Vagina (tissue), 2 donors: ENCODE measurements at regions not wholly inside any gene's neighbourhood (a gene's known extent, or its start where the extent isn't known, plus 50 kb on each side); places are given as distances from the start of the nearest gene placed in this dataset.
A peak's percentile ranks its signal among the peaks of the same experiment; 100 is the strongest.

Experiments
- DNase-seq, 2 donors: peaks; one replicate each; pipeline ENCODE4 v3.0.0-alpha.2; 2017; ENCODE audit errors: extremely low spot score in 2 of 2
- H3K27ac ChIP-seq: fragments of 200-600 bp; sonication (generic); one replicate; pipeline ENCODE4 v1.5.1; 2019
- H3K27me3 ChIP-seq: fragments of 200-600 bp; sonication (generic); one replicate; pipeline ENCODE4 v1.5.1; 2019
- H3K36me3 ChIP-seq, 2 donors: fragments of 200-600 bp; sonication (generic); one replicate each; pipeline ENCODE4 v1.5.1; 2017 to 2019
- H3K4me1 ChIP-seq: fragments of 200-600 bp; sonication (generic); one replicate; pipeline ENCODE4 v1.5.1; 2019
- H3K4me3 ChIP-seq, 2 donors: fragments of 200-600 bp; sonication (generic); 1 replicate in 1 of 2; 2 replicates in 1 of 2; pipeline ENCODE4 v1.5.1; 2016 to 2019
- H3K9me3 ChIP-seq: fragments of 200-600 bp; sonication (generic); one replicate; pipeline ENCODE4 v1.5.1; 2019
- CTCF ChIP-seq, 3 experiments: fragments of 450-650 bp in 2 of 3; fragments of 200-600 bp in 1 of 3; sonication (generic) in 1 of 3; IDR thresholded peaks; one replicate each; pipeline ENCODE4 v1.5.1; 2017 to 2019; ENCODE audit warnings: antibody characterized with exemption in 3 of 3, mild to moderate bottlenecking in 2 of 3, moderate library complexity in 2 of 3
- POLR2A ChIP-seq, 2 donors: fragments of 450-650 bp; IDR thresholded peaks; one replicate each; pipeline ENCODE4 v1.6.1; 2017; ENCODE audit warnings: antibody characterized with exemption in 2 of 2, mild to moderate bottlenecking in 2 of 2, moderate library complexity in 2 of 2
- POLR2AphosphoS5 ChIP-seq, 2 donors: sonication (generic); formaldehyde crosslinking; IDR thresholded peaks; one replicate each; pipeline ENCODE4 v1.9.0; 2017; ENCODE audit warnings: antibody characterized with exemption in 2 of 2, mild to moderate bottlenecking in 2 of 2, low read depth in 1 of 2; ENCODE audit not compliant: insufficient read depth in 1 of 2
- intact Hi-C: fragments of 100-400 bp; cut with DNase I; formaldehyde crosslinking; loops from one replicate; pipeline ENCODE4 v1.15.1; 2023

- no peaks in the 10 kb centered on the region for H3K27me3 ChIP-seq
- no peak overlapping the region for H3K27ac ChIP-seq
- H3K9me3 ChIP-seq, result no peaks in the 10 kb centered on the region
- H3K4me3 ChIP-seq, result no peak overlapping the region
- no peak for DNase-seq
- H3K4me1 ChIP-seq, result peaks cover 21% of the 10 kb centered on the region
- intact Hi-C loops, result no loop called here
- no peaks in the 10 kb centered on the region for H3K36me3 ChIP-seq
- no peak for TF ChIP-seq POLR2AphosphoS5 (IDR thresholded peaks at IDR 0.05; ENCODE audit: insufficient read depth in 1 of 2, low read depth in 1 of 2)
- no peak for TF ChIP-seq POLR2A (IDR thresholded peaks at IDR 0.05)
- no peak for TF ChIP-seq CTCF (IDR thresholded peaks at IDR 0.05)
Measured at GRCh38 chr5:68373050-68373449, 157.5 kb downstream of the PIK3R1 start.

- no peaks in the 10 kb centered on the region for H3K36me3 ChIP-seq
Measured at GRCh38 chr5:68374796-68375518, 159.4 kb downstream of the PIK3R1 start.

GRCh38 chr5:68375540-68375939 lies 160.0 kb downstream of the PIK3R1 start:
- DNase-seq, result no peak
- H3K27me3 ChIP-seq, result no peaks in the 10 kb centered on the region
- no peaks in the 10 kb centered on the region for H3K9me3 ChIP-seq
- no peak for TF ChIP-seq CTCF (IDR thresholded peaks at IDR 0.05)
- TF ChIP-seq POLR2AphosphoS5 (IDR thresholded peaks at IDR 0.05; ENCODE audit: insufficient read depth in 1 of 2, low read depth in 1 of 2), result no peak
- no peak for TF ChIP-seq POLR2A (IDR thresholded peaks at IDR 0.05)
- peaks cover 45% of the 10 kb centered on the region for H3K4me1 ChIP-seq
- H3K4me3 ChIP-seq, result no peak overlapping the region
- no peak overlapping the region for H3K27ac ChIP-seq
- intact Hi-C loops, result no loop called here
- no peaks in the 10 kb centered on the region for H3K36me3 ChIP-seq

More at GRCh38 chr5:68374796-68375518, 159.4 kb downstream of the PIK3R1 start:
- Histone ChIP-seq H3K9me3 (no peaks in the 10 kb centered on the region), H3K27me3 (no peaks in the 10 kb centered on the region), H3K4me3 (no peak overlapping the region), H3K27ac (no peak overlapping the region), H3K4me1 (peaks cover 39% of the 10 kb centered on the region)
- intact Hi-C loops, result no loop called here
- no peak for DNase-seq
- TF ChIP-seq POLR2AphosphoS5 (IDR thresholded peaks at IDR 0.05; ENCODE audit: insufficient read depth in 1 of 2, low read depth in 1 of 2), result no peak

- intact Hi-C loops, result no loop called here
- Histone ChIP-seq H3K27ac (no peak overlapping the region), H3K27me3 (no peaks in the 10 kb centered on the region), H3K4me3 (no peak overlapping the region), H3K36me3 (no peaks in the 10 kb centered on the region), H3K9me3 (no peaks in the 10 kb centered on the region), H3K4me1 (peaks cover 59% of the 10 kb centered on the region)
- no peak for DNase-seq
- TF ChIP-seq POLR2AphosphoS5 (IDR thresholded peaks at IDR 0.05; ENCODE audit: insufficient read depth in 1 of 2, low read depth in 1 of 2) (no peak), CTCF (IDR thresholded peaks at IDR 0.05) (no peak), POLR2A (IDR thresholded peaks at IDR 0.05) (no peak)
Measured at GRCh38 chr5:68376935-68377334, 161.4 kb downstream of the PIK3R1 start.

GRCh38 chr5:68377733-68378132 lies 162.2 kb downstream of the PIK3R1 start:
- peaks cover 61% of the 10 kb centered on the region for H3K4me1 ChIP-seq
- no peaks in the 10 kb centered on the region for H3K9me3 ChIP-seq
- no peak for TF ChIP-seq POLR2A (IDR thresholded peaks at IDR 0.05)
- no peak for TF ChIP-seq CTCF (IDR thresholded peaks at IDR 0.05)
- TF ChIP-seq POLR2AphosphoS5 (IDR thresholded peaks at IDR 0.05; ENCODE audit: insufficient read depth in 1 of 2, low read depth in 1 of 2), result no peak
- no peaks in the 10 kb centered on the region for H3K36me3 ChIP-seq
- DNase-seq, result no peak
- no peaks in the 10 kb centered on the region for H3K27me3 ChIP-seq
- H3K4me3 ChIP-seq, result no peak overlapping the region
- intact Hi-C loops, result no loop called here
- peak overlapping the region; percentile 39 for H3K27ac ChIP-seq
